ENCODE measurements at regions not wholly inside any gene's neighbourhood (a gene's known extent, or its start where the extent isn't known, plus 50 kb on each side); places are given as distances from the start of the nearest gene placed in this dataset.

DNA sequence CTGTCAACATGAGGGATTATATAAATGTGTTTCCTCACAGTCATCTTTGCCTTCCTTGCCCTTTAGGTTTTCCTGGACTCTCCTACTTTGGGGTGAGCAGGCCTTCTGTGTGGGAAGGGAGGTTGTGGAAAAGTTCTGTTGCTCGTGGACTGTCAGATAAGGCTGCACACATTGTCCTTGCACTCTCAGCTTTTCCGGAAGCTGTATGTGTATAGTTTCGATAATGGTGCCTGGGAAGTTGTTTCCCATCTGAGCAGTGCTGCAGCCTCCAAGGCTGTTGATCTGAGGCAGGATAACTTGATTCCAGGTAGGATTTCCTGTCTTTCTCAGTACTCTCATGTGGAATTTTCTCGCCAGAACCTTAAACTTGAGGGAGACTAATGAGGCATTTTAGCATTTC lies 297.8 kb upstream of the AZI2 start:
- Histone ChIP-seq H3K27me3 (ENCODE audit: low read depth) (no peaks in the 10 kb centered on the region), H3K4me3 (no peak overlapping the region), H3K9me3 (no peaks in the 10 kb centered on the region), H3K4me1 (no peaks in the 10 kb centered on the region), H3K36me3 (no peaks in the 10 kb centered on the region), H3K27ac (no peak overlapping the region)
- intact Hi-C loops (cut with DNase I): no loop called here
- ATAC-seq: no peak
- TF ChIP-seq, protein P1, sequence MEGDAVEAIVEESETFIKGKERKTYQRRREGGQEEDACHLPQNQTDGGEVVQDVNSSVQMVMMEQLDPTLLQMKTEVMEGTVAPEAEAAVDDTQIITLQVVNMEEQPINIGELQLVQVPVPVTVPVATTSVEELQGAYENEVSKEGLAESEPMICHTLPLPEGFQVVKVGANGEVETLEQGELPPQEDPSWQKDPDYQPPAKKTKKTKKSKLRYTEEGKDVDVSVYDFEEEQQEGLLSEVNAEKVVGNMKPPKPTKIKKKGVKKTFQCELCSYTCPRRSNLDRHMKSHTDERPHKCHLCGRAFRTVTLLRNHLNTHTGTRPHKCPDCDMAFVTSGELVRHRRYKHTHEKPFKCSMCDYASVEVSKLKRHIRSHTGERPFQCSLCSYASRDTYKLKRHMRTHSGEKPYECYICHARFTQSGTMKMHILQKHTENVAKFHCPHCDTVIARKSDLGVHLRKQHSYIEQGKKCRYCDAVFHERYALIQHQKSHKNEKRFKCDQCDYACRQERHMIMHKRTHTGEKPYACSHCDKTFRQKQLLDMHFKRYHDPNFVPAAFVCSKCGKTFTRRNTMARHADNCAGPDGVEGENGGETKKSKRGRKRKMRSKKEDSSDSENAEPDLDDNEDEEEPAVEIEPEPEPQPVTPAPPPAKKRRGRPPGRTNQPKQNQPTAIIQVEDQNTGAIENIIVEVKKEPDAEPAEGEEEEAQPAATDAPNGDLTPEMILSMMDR (IDR thresholded peaks at IDR 0.05): no peak
- no peak for DNase-seq

DNA sequence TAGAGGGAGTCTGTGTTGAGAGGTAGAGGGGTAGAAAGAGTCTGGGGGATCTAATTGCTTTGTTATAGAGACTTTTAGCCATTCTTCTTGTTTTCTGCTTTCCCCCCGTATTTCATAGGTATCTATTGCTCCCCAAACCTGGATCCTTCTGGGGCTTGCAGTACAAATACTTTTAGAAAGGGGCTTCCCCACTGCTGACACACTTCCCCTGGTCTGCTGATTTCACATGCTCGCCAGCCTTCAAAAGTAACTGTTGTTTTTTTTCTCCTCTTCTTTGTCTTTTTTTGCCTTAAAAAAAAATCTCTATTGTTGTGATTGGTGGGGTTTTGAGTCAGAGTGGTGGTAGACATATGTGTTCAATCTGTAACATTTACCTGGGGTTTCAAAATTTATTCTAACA lies 300.6 kb upstream of the AZI2 start:
- Histone ChIP-seq H3K9me3 (no peaks in the 10 kb centered on the region), H3K27me3 (ENCODE audit: low read depth) (no peaks in the 10 kb centered on the region), H3K36me3 (no peaks in the 10 kb centered on the region), H3K27ac (no peak overlapping the region), H3K4me3 (no peak overlapping the region), H3K4me1 (no peaks in the 10 kb centered on the region)
- DNase-seq (no peak), ATAC-seq (no peak)
- intact Hi-C loops (cut with DNase I): no loop called here
- TF ChIP-seq, protein P1 (IDR thresholded peaks at IDR 0.05): no peak

GRCh38 chr3:28651159-28651558 lies 302.5 kb upstream of the AZI2 start:
- intact Hi-C loops (cut with DNase I): no loop called here

GRCh38 chr3:28664123-28664522 lies 315.5 kb upstream of the AZI2 start:
- Histone ChIP-seq H3K9me3 (no peaks in the 10 kb centered on the region), H3K4me1 (peaks cover 9% of the 10 kb centered on the region), H3K36me3 (no peaks in the 10 kb centered on the region), H3K27ac (no peak overlapping the region), H3K4me3 (no peak overlapping the region), H3K27me3 (ENCODE audit: low read depth) (no peaks in the 10 kb centered on the region)
- TF ChIP-seq, protein P1 (IDR thresholded peaks at IDR 0.05): no peak
- no peak for ATAC-seq
- DNase-seq: no peak
- intact Hi-C loops (cut with DNase I): no loop called here

More at GRCh38 chr3:28651159-28651558, 302.5 kb upstream of the AZI2 start:
- TF ChIP-seq, protein P1 (IDR thresholded peaks at IDR 0.05): no peak
- Histone ChIP-seq H3K27ac (no peak overlapping the region), H3K4me3 (no peak overlapping the region), H3K36me3 (no peaks in the 10 kb centered on the region), H3K4me1 (no peaks in the 10 kb centered on the region), H3K27me3 (ENCODE audit: low read depth) (no peaks in the 10 kb centered on the region), H3K9me3 (no peaks in the 10 kb centered on the region)
- ATAC-seq (no peak), DNase-seq (no peak)

DNA sequence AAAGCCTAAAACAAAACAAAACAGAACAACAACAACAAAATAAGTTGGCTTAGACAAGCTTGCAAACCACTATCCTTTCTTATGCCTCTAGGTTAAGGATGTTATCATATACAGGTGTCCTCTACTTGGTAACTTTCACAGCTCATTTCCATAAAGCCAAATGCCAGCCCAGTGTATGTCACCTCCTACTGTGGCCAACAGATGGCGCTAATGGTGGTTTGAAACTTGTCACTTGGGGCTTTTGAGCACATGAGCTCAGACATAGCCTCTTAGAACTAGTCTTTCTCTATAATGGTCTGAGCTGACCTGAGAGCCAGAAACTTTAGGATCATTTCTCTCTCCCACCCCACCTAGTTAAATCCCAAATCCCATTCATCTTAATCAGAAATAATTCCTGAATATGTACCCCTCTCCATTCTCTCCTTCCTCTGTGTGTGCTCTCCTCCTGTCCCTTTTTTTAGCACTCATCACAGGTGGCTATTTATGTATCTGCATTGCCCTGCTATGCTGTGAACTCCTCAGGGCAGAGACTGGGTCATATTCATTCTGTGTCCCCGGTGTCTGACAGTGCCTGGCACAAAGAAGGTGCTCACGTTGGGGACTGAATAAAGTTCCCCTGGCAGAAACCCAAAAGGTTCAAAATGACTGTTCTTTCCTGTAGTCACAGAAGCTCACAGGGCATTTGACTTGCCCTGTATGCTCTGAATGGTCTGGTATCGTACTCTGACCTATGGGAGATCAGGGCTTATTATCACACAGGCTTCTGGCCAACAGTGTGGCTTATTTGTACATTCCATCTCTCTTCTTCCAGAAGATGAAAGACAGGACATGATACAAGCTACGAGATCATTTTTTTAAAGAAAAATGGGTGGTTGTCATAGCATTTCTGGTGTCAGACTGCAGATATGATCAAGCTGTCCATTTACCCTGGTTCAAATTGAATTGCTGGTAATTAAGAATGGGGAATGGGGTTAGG lies 319.3 kb upstream of the AZI2 start:
- no peak overlapping the region for H3K27ac ChIP-seq
- DNase-seq: peak; percentile 52
- ATAC-seq: peak; percentile 87 to 94
- no peak overlapping the region for H3K4me3 ChIP-seq
- TF ChIP-seq, protein P1 (IDR thresholded peaks at IDR 0.05): peak; percentile 83
- peaks cover 9% of the 10 kb centered on the region for H3K4me1 ChIP-seq
- H3K9me3 ChIP-seq: no peaks in the 10 kb centered on the region
- no peaks in the 10 kb centered on the region for H3K27me3 ChIP-seq (ENCODE audit: low read depth)
- intact Hi-C loops (cut with DNase I): no loop called here
- H3K36me3 ChIP-seq: no peaks in the 10 kb centered on the region
